ENCODE measurements at regions not wholly inside any gene's neighbourhood (a gene's known extent, or its start where the extent isn't known, plus 50 kb on each side); places are given as distances from the start of the nearest gene placed in this dataset.
A peak's percentile ranks its signal among the peaks of the same experiment; 100 is the strongest.

DNA sequence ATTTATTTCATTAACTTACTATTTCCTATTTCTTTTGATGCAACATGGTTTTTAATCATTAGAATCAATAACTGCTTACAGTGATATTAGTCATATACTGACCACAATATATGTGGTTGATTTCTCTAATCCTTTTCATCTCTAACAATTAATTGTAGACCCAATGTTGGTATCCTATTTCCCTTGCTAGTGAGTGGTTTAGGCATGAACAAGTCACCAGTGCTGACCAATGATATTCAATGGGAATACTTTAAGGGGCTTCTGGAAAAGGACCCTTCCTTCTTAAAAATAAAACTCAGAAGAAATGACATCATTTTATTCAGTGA lies 672.4 kb upstream of the GRAMD2B start:
- H3K4me1 ChIP-seq: no peaks in the 10 kb centered on the region
- no peaks in the 10 kb centered on the region for H3K9me3 ChIP-seq
- no peak for ATAC-seq
- TF ChIP-seq KDM1A (IDR thresholded peaks at IDR 0.05; ENCODE audit: low read depth) (no peak), JUN (IDR thresholded peaks at IDR 0.05) (no peak)
- TF ChIP-seq, protein P1, sequence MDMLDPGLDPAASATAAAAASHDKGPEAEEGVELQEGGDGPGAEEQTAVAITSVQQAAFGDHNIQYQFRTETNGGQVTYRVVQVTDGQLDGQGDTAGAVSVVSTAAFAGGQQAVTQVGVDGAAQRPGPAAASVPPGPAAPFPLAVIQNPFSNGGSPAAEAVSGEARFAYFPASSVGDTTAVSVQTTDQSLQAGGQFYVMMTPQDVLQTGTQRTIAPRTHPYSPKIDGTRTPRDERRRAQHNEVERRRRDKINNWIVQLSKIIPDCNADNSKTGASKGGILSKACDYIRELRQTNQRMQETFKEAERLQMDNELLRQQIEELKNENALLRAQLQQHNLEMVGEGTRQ (IDR thresholded peaks at IDR 0.05): no peak
- TF ChIP-seq, protein P2, sequence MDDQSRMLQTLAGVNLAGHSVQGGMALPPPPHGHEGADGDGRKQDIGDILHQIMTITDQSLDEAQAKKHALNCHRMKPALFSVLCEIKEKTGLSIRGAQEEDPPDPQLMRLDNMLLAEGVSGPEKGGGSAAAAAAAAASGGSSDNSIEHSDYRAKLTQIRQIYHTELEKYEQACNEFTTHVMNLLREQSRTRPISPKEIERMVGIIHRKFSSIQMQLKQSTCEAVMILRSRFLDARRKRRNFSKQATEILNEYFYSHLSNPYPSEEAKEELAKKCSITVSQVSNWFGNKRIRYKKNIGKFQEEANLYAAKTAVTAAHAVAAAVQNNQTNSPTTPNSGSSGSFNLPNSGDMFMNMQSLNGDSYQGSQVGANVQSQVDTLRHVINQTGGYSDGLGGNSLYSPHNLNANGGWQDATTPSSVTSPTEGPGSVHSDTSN (IDR thresholded peaks at IDR 0.05): no peak
- FAIRE-seq: no peak
- no peak overlapping the region for H3K4me3 ChIP-seq
- H3K27ac ChIP-seq: no peak overlapping the region
- H3K4me2 ChIP-seq: no peak overlapping the region
- CTCF ChIA-PET: no interaction called here
- no peak for DNase-seq (ENCODE audit: low read depth in 1 of 2, low spot score in 1 of 2)
- POLR2A ChIA-PET: no interaction called here

DNA sequence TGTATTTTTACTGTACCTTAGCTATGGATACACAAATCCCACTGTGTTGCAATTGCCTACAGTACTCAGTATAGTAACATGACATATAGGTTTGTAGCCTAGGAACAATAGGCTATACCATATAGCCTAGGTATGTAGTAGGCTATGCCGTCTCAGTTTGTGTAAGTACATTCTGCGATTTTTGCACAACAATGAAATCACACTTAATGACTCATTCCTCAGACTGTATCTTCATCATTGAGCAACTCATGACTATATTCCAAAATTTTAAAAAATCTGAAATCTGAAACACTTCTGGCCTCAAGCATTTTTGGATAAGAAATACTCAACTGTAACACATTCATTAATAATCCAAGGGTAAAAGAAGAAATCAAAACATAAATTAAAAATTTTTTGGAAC lies 666.8 kb upstream of the GRAMD2B start:
- DNase-seq (ENCODE audit: low read depth in 1 of 2, low spot score in 1 of 2) (no peak), ATAC-seq (no peak), FAIRE-seq (peak; percentile 7)
- H3K4me2 ChIP-seq: no peak overlapping the region
- ChIA-PET POLR2A (no interaction called here), CTCF (no interaction called here)
- 70% methylated on average over 2 of the region's 2 CpGs for WGBS (ENCODE audit: missing lambda C conversion rate)
- no peak for TF ChIP-seq MAZ (IDR thresholded peaks at IDR 0.05; ENCODE audit: borderline replicate concordance, low read depth, low read length)
- TF ChIP-seq, protein P3, sequence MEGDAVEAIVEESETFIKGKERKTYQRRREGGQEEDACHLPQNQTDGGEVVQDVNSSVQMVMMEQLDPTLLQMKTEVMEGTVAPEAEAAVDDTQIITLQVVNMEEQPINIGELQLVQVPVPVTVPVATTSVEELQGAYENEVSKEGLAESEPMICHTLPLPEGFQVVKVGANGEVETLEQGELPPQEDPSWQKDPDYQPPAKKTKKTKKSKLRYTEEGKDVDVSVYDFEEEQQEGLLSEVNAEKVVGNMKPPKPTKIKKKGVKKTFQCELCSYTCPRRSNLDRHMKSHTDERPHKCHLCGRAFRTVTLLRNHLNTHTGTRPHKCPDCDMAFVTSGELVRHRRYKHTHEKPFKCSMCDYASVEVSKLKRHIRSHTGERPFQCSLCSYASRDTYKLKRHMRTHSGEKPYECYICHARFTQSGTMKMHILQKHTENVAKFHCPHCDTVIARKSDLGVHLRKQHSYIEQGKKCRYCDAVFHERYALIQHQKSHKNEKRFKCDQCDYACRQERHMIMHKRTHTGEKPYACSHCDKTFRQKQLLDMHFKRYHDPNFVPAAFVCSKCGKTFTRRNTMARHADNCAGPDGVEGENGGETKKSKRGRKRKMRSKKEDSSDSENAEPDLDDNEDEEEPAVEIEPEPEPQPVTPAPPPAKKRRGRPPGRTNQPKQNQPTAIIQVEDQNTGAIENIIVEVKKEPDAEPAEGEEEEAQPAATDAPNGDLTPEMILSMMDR (IDR thresholded peaks at IDR 0.05): no peak
- no peak for TF ChIP-seq SMC3 (IDR thresholded peaks at IDR 0.05)
- TF ChIP-seq ZFP36 (IDR thresholded peaks at IDR 0.05; ENCODE audit: borderline replicate concordance, partially characterized antibody): no peak
- no peak overlapping the region for H3K4me3 ChIP-seq
- H3K9me3 ChIP-seq: no peaks in the 10 kb centered on the region
- H3K4me1 ChIP-seq: no peaks in the 10 kb centered on the region
- H3K27ac ChIP-seq: no peak overlapping the region

DNA sequence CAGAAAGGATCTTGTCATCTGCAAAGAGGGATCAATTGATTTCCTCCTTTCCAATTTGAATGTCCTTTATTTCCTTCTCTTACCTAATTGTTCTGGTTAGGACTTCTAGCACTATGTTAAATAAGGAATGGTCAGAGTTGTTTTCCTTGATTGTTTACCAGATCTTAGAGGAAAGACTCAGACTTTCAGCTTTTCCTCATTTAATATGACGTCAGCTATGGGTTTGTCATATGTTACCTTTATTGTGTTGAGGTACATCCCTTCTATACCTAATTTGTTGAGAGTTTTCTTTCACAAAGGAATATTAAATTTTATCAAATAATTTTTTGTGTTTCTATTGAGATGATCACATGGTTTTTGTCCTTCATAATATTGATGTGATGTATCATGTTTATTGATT lies 656.5 kb upstream of the GRAMD2B start:
- no peaks in the 10 kb centered on the region for H3K9me3 ChIP-seq
- ATAC-seq (no peak), FAIRE-seq (no peak), DNase-seq (ENCODE audit: low read depth in 1 of 2, low spot score in 1 of 2) (no peak)
- no peak for TF ChIP-seq JUN (IDR thresholded peaks at IDR 0.05)
- H3K27ac ChIP-seq: no peak overlapping the region
- POLR2A ChIA-PET: no interaction called here
- no peak overlapping the region for H3K4me2 ChIP-seq
- H3K4me1 ChIP-seq: no peaks in the 10 kb centered on the region
- CTCF ChIA-PET: no interaction called here
- no peak overlapping the region for H3K4me3 ChIP-seq
- WGBS (ENCODE audit: missing lambda C conversion rate): 3% methylated on average over 1 of the region's 1 CpG

DNA sequence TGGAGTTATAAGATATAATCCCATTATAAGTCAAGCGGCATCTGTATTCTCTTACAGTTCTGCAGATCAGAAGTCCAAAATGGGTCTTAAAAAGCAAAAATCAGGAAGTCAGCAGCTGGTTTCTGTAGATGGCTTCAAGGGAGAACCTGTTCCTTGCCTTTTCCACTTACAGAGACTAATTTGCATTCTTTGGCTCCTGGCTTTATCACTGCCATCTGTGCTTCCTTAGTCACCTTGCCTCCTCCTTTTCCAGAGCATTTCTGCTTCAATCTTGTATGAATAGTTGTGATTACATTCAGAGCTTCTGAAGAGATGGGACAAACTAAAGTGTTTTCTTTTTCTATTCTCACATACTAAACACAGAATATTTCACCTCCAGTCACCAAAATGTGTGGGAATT lies 647.3 kb upstream of the GRAMD2B start:
- no peaks in the 10 kb centered on the region for H3K9me3 ChIP-seq
- WGBS (ENCODE audit: missing lambda C conversion rate): 66% methylated on average over 1 of the region's 1 CpG
- ATAC-seq (no peak), DNase-seq (ENCODE audit: low read depth in 1 of 2, low spot score in 1 of 2) (no peak), FAIRE-seq (no peak)
- TF ChIP-seq, protein P4, sequence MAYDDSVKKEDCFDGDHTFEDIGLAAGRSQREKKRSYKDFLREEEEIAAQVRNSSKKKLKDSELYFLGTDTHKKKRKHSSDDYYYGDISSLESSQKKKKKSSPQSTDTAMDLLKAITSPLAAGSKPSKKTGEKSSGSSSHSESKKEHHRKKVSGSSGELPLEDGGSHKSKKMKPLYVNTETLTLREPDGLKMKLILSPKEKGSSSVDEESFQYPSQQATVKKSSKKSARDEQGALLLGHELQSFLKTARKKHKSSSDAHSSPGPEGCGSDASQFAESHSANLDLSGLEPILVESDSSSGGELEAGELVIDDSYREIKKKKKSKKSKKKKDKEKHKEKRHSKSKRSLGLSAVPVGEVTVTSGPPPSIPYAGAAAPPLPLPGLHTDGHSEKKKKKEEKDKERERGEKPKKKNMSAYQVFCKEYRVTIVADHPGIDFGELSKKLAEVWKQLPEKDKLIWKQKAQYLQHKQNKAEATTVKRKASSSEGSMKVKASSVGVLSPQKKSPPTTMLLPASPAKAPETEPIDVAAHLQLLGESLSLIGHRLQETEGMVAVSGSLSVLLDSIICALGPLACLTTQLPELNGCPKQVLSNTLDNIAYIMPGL (CRISPR knock-in tag; IDR thresholded peaks at IDR 0.05; ENCODE audit: borderline replicate concordance): no peak
- TF ChIP-seq, protein P2 (IDR thresholded peaks at IDR 0.05): no peak
- TF ChIP-seq RNF2 (IDR thresholded peaks at IDR 0.05; ENCODE audit: borderline replicate concordance, low read depth) (no peak), NPAS2 (CRISPR knock-in tag; IDR thresholded peaks at IDR 0.05; ENCODE audit: borderline replicate concordance) (no peak), KDM1A (IDR thresholded peaks at IDR 0.05; ENCODE audit: low read depth) (no peak), GATA3 (IDR thresholded peaks at IDR 0.05; ENCODE audit: borderline replicate concordance) (no peak), CHD2 (IDR thresholded peaks at IDR 0.05; ENCODE audit: low read length, partially characterized antibody) (no peak), ESRRA (IDR thresholded peaks at IDR 0.05; ENCODE audit: borderline replicate concordance, low read length) (no peak), CBX2 (IDR thresholded peaks at IDR 0.05; ENCODE audit: borderline replicate concordance, low read depth) (no peak)
- TF ChIP-seq, protein P5, sequence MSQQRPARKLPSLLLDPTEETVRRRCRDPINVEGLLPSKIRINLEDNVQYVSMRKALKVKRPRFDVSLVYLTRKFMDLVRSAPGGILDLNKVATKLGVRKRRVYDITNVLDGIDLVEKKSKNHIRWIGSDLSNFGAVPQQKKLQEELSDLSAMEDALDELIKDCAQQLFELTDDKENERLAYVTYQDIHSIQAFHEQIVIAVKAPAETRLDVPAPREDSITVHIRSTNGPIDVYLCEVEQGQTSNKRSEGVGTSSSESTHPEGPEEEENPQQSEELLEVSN (IDR thresholded peaks at IDR 0.05; ENCODE audit: borderline replicate concordance, low read depth): no peak
- TF ChIP-seq, protein P6, sequence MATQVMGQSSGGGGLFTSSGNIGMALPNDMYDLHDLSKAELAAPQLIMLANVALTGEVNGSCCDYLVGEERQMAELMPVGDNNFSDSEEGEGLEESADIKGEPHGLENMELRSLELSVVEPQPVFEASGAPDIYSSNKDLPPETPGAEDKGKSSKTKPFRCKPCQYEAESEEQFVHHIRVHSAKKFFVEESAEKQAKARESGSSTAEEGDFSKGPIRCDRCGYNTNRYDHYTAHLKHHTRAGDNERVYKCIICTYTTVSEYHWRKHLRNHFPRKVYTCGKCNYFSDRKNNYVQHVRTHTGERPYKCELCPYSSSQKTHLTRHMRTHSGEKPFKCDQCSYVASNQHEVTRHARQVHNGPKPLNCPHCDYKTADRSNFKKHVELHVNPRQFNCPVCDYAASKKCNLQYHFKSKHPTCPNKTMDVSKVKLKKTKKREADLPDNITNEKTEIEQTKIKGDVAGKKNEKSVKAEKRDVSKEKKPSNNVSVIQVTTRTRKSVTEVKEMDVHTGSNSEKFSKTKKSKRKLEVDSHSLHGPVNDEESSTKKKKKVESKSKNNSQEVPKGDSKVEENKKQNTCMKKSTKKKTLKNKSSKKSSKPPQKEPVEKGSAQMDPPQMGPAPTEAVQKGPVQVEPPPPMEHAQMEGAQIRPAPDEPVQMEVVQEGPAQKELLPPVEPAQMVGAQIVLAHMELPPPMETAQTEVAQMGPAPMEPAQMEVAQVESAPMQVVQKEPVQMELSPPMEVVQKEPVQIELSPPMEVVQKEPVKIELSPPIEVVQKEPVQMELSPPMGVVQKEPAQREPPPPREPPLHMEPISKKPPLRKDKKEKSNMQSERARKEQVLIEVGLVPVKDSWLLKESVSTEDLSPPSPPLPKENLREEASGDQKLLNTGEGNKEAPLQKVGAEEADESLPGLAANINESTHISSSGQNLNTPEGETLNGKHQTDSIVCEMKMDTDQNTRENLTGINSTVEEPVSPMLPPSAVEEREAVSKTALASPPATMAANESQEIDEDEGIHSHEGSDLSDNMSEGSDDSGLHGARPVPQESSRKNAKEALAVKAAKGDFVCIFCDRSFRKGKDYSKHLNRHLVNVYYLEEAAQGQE (IDR thresholded peaks at IDR 0.05): no peak
- no peaks in the 10 kb centered on the region for H3K4me1 ChIP-seq
- no peak overlapping the region for H3K4me2 ChIP-seq
- ChIA-PET CTCF (interaction anchor here (1.1 kb wide), 1 partner anchor 24 kb away, joined by 3 read pairs; no protein-coding TSS in a partner anchor), POLR2A (no interaction called here)
- no peak overlapping the region for H3K27ac ChIP-seq
- H3K4me3 ChIP-seq: no peak overlapping the region
